HG02642 (cell line): ENCODE measurements at regions not wholly inside any gene's neighbourhood (a gene's known extent, or its start where the extent isn't known, plus 50 kb on each side); places are given as distances from the start of the nearest gene placed in this dataset.
A peak's percentile ranks its signal among the peaks of the same experiment; 100 is the strongest.

Source experiments
- ATAC-seq: cut with Tn5 transposase; IDR thresholded peaks from one replicate; pipeline ENCODE4 v1.9.1; 2021; ENCODE audit warnings: mild to moderate bottlenecking; ENCODE audit not compliant: unreplicated experiment, poor library complexity

GRCh38 chr4:155616117-155616516, 50.5 kb upstream of the GUCY1A1 start:
- no peak for ATAC-seq

- ATAC-seq: no peak
Observed at GRCh38 chr4:155615081-155615887, 51.4 kb upstream of the GUCY1A1 start.

- no peak for ATAC-seq
Observed at GRCh38 chr4:155614111-155614762, 52.4 kb upstream of the GUCY1A1 start.

GRCh38 chr4:155612074-155612473, 54.6 kb upstream of the GUCY1A1 start:
- ATAC-seq: no peak

GRCh38 chr4:155611501-155611900, 55.1 kb upstream of the GUCY1A1 start:
- no peak for ATAC-seq

GRCh38 chr4:155610143-155610542, 56.5 kb upstream of the GUCY1A1 start:
- no peak for ATAC-seq

GRCh38 chr4:155609455-155610059, 57.1 kb upstream of the GUCY1A1 start:
- peak; percentile 70 for ATAC-seq

GRCh38 chr4:155608225-155608885, 58.3 kb upstream of the GUCY1A1 start:
- no peak for ATAC-seq

- no peak for ATAC-seq
Observed at GRCh38 chr4:155607481-155607880, 59.2 kb upstream of the GUCY1A1 start.

GRCh38 chr4:155604718-155605626, 61.7 kb upstream of the GUCY1A1 start:
- no peak for ATAC-seq

- ATAC-seq: no peak
Observed at GRCh38 chr4:155603360-155603891, 63.2 kb upstream of the GUCY1A1 start.

- no peak for ATAC-seq
Observed at GRCh38 chr4:155602351-155603140, 64.1 kb upstream of the GUCY1A1 start.

GRCh38 chr4:155600244-155600643, 66.4 kb upstream of the GUCY1A1 start:
- ATAC-seq: no peak

DNA sequence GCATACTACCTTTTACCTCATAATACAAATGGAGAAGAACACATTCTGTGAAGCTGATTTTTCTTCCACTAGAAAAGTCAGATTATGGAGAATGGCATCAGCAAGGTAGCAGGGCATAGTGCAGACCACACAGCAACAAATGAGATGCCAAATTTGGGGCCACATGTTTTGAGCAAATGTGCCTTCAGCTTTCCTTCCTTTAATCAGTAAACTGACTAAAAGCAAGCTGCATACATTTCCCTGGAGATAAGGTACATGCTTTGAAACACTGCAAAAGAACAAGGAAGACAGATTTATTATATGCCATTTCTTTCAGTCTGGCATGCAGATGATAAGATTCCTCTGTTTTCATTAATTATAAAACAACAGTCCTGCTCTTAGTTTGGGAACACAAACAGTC, 67.1 kb upstream of the GUCY1A1 start:
- ATAC-seq: no peak

DNA sequence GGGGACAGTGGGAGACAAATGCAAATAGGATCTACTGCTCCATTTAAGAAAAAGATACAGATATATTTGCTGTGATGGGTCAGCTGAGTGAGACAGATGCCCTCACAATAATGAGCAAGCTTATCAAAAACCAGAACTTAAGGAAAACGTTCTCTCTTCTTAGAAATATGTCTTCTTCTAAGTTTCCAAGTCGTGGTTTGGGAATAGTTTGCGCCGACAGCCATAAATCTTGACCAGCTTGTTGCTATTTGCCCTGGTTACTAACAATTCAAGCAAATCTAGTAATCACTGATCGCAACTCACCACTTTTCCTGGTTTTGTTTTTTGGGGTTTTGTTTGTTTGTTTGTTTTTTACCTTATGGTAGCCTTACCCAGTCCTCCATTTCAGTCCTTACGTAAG, 67.6 kb upstream of the GUCY1A1 start:
- ATAC-seq: no peak

DNA sequence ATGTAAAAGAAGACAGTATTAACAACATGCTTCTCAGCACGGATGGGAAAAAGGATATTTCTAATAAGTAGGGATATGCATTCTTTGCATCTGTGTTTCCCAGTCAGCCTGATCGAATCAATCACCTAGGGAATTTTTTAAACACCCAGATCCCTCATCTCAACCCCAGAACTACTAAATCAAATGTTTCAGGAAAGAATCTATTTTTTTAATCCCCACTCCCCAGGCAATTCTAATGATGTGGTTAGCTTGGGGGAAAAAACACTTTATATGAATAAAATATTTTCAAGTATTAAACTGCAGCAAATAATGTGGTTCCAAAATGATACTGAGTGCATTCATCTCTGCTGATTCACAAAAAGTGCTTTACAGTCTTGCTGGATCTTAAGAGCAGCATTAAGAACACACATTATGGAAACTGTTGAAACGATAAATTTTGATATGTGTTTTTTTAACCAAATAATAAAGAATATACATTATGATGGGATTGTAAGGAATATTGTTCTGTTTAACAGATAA, 68.7 kb upstream of the GUCY1A1 start:
- ATAC-seq: no peak

- no peak for ATAC-seq
Observed at GRCh38 chr4:155597281-155597680, 69.4 kb upstream of the GUCY1A1 start.

DNA sequence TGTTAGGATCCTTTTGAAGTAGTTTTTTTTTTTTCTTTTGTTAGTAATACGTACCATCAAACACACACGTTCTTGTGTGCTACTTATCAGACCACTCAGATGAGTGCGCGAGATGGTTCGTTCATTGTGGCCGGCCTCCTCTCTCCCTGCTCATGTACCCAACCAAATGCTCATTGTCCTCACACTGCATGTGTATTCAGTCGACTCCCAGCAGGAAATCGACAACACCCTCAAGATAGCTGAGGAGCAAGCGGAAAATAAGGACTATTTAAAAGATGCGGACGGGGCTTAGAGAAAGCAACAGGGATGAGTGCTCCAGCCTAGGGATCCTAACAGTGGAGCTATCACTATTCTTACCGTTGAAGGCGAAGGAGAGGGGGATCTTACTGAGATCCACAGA, 72.9 kb upstream of the GUCY1A1 start:
- no peak for ATAC-seq

DNA sequence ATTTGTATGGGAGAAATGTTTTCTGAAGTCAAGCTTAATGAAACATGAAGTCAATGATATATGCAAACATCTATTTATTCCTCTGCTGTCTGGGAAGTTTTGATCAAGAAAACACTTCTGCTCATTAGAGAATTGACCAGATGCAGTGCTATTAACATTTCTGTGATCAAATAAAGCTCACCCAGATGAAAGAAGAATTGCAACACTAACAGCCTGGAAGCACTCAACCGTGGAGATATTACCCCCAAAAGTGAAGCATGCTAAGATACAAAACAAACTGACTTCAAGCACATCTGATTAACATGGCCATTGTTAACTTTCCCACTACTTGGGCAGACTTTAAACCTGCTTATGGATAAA, 73.7 kb upstream of the GUCY1A1 start:
- ATAC-seq: no peak
